GM18505 (cell line): ENCODE measurements at regions not wholly inside any gene's neighbourhood (a gene's known extent, or its start where the extent isn't known, plus 50 kb on each side); places are given as distances from the start of the nearest gene placed in this dataset.
"Not testable (repeated sequence)": the region's sequence is repeated elsewhere in the genome, so short reads cannot be mapped to it uniquely, and the experiment has no call there.

ENCODE experiments used
- ATAC-seq: cut with Tn5 transposase; IDR thresholded peaks from one replicate; pipeline ENCODE4 v1.9.1; 2021; ENCODE audit not compliant: unreplicated experiment
- POLR2A ChIP-seq: IDR thresholded peaks from 4 replicates; pipeline ENCODE4 v1.6.1; 2011; ENCODE audit warnings: borderline replicate concordance; ENCODE audit not compliant: insufficient read depth, insufficient read length; ENCODE audit errors: extremely low read depth

- no peak for TF ChIP-seq POLR2A
- ATAC-seq, result no peak
These were observed 98.2 kb downstream of the PLXNA1 start for GRCh38 chr3:127081001-127081720.

DNA sequence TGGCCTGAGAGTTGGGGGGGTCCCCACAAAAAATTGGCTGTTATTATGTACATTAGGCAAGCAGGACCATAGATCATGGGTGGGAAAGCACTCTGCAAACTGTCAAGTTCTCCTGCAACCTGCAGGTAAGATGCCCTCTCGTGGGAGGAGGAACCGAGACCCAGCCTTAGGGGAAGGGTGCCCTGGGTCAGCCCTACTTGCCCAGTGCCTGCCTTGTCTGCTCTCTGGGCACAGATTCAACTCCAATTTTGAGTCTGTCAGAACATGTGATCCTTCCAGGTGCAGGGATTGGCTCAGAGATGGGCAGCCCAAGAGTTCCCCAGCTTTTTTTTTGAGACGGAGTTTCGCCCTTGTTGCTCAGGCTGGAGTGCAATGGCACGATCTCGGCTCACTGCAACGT lies 99.2 kb downstream of the PLXNA1 start:
- TF ChIP-seq POLR2A, result no peak
- no peak for ATAC-seq

DNA sequence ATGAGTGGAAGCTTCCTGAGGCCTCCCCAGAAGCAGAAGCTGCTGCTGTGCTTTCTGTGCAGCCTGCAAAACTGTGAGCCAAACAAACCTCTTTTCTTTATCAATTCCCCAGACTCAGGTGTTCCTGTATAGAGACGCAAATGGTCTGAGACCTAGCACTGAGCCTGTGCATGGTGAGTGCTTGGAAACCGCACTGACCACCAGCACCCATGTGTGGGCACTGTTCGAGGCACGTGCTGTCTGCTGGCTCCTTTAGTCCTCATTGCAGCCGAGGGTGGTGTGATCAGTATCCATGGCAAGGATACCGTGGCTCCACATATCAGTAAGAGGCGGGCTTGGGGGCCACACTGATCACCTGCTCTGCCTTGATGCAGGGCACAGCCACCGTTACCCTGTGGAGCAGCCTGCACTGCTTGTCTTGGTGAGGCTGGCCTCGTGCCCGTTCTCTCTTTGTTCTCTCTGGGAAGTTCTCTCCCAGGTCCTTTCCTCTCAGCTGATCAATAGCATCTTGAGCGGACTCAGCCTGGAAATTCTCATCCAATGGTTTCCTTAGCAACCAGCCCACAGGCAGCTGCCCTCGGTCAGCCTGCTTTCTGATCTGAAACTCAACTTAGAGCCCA lies 101.0 kb downstream of the PLXNA1 start:
- no peak for TF ChIP-seq POLR2A
- no peak for ATAC-seq

DNA sequence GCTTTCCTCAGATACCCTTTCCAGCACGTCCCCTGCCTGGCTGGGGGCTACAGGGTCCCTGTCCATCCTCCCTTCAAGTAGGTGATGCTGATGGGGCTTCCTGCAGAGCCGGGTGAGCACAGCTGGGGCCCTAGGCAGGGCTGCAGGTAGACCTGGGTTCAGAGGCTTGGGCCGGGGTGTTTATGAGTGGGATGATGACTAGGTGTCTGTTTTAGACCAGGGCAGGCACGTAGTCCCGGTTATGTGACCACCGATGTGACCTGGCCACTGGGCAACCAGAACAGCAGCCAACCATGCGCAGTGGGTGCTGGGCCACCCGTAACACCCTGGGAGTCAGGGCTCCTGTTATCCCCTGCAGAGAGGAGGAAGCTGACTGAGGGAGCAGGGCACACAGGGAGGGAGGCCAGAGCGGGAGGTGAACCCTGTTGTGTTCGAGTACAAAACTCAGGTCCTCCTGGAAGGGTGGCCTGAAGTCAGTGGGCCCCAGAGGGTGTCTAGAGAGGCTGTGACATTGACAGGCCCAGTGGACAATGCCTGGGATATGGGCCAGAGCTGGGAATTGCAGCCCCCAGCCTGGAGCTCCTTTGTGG lies 101.6 kb downstream of the PLXNA1 start:
- TF ChIP-seq POLR2A, result no peak
- no peak for ATAC-seq

DNA sequence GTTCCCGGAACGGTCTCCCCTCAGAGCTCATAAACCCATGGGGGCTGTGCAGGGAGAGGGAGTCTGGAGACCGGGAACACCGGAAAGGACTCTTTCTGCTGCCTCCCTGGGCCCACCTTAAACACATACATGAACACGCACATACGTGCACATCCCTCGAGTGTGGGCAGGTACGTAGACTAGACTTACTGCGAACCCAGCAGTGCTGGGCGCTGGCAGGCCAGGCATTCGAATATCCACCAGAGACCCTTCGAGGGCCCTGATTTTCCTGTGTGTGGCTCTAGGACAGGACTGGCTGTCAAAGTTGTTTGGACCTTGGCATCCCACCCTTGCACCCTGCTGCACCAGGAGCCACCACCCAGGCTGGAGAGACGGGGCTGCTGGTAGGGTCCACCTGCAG lies 102.7 kb downstream of the PLXNA1 start:
- no peak for ATAC-seq
- TF ChIP-seq POLR2A, result no peak

DNA sequence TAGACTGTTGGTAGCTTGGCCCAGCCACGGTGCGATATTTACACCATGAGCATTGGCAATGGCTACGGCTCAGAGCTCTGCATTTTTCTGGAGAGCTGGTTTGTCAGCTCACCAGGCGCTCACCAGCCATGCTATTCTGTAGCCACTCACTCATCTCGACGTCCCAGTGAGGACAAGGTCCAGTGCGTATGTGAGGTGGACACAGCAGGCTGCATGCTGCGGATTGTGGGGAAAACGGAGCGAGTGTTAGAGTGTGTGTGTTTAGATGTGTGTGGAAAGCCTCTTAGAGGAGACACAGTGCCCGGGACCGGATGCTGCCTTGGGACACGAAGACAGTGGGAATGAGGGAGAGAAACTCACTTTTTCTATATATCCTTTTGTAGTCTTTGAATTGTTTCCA lies 103.7 kb downstream of the PLXNA1 start:
- ATAC-seq, result not testable (repeated sequence)

GRCh38 chr3:127087441-127087840 lies 104.5 kb downstream of the PLXNA1 start:
- TF ChIP-seq POLR2A, result no peak
- ATAC-seq, result no peak

- TF ChIP-seq POLR2A, result no peak
- ATAC-seq, result no peak
These were observed 104.2 kb upstream of the PRR23E start for GRCh38 chr3:127088511-127089351.

- ATAC-seq, result no peak
- TF ChIP-seq POLR2A, result no peak
These were observed 103.3 kb upstream of the PRR23E start for GRCh38 chr3:127089486-127090145.

GRCh38 chr3:127090218-127091160 lies 102.4 kb upstream of the PRR23E start:
- no peak for ATAC-seq
- TF ChIP-seq POLR2A, result no peak

DNA sequence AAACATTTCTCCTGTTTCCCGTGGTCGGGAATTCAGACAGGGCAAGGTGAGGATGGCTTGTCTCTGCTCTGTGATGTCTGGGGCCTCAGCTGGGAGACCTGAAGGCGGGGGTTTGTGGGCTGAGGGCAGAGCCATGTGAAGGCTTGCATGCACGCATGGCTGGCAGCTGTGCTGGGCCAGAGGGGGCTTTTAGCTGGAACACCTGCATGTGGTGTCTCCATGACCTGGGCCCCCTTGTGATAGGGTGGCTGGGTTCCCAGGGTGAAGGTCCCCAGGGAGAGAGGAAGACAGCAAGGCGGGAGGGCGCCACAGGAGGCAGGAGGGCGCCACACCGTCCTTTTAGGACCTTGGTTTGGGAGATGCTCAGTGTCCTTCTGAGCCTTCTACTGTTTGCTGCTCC lies 101.6 kb upstream of the PRR23E start:
- no peak for TF ChIP-seq POLR2A
- no peak for ATAC-seq

DNA sequence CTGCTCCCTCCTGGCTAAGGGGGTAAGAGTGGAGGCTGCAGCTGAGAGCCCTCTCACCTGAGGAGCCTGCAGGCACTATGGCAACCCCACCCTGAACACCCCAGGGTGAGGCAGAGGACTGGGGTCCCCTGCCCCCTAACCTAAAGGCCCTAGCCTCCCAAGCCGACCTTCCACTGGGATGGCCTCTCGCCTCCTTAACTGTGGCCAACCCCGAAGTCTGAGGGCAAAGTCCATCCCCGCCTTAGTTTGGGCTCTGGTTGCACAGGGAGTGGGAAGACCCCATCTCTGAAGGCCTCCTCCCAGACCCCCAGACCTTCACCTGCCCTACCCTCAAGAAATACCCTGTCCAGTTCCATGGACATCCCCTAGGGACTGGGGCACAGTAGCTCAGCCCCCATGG lies 100.6 kb upstream of the PRR23E start:
- no peak for ATAC-seq
- TF ChIP-seq POLR2A, result no peak
